NCI-H446 (cell line): ENCODE measurements at regions not wholly inside any gene's neighbourhood (a gene's known extent, or its start where the extent isn't known, plus 50 kb on each side); places are given as distances from the start of the nearest gene placed in this dataset.
A peak's percentile ranks its signal among the peaks of the same experiment; 100 is the strongest.

ENCODE experiments used
- DNase-seq, 2 experiments: peaks; one replicate each; lab custom pipeline; 2025; lab: John Stamatoyannopoulos, UW

DNA sequence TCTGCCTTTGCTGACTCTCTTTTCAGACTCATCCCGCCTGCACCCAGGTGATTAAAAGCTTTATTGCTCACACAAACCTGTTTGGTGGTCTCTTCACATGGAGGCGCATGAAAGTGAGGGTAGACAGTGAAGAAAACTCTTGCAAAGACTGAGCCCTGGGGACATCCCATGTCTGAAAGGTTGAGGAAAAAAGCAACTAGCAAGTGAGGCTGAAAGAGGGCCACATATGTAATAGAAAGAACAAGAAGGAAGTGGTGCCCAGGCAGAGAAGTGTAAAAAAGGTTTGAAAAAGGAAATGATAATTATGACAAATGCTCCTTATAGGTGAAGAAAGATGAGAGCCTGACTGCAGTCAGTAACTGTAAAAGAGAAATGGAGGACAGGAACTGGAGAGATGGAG is 115.9 kb upstream of the NEK7 start:
- no peak for DNase-seq

GRCh38 chr1:198042168-198042567 is 114.6 kb upstream of the NEK7 start:
- DNase-seq: no peak

DNA sequence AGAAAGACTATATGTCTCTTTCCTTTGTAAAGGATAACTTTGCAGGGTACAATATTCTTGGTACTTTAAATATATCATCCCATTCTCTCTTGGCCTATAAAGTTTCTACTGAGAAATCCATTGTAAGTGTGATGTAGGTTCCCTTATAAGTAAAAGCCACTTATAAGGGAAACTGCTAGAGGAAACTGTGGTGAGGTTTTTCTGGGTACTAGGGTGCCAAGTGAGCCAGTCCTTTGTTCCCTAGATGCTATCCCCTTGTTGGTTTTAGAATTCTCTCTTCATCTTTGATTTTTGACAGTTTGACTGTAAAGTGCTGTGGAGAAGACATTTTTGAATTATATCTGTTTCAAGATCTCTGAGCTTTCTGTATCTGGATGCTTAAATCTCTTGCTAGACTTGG is 108.9 kb upstream of the NEK7 start:
- DNase-seq: no peak

- no peak for DNase-seq
Measured at GRCh38 chr1:198054510-198054909, 102.3 kb upstream of the NEK7 start.

DNA sequence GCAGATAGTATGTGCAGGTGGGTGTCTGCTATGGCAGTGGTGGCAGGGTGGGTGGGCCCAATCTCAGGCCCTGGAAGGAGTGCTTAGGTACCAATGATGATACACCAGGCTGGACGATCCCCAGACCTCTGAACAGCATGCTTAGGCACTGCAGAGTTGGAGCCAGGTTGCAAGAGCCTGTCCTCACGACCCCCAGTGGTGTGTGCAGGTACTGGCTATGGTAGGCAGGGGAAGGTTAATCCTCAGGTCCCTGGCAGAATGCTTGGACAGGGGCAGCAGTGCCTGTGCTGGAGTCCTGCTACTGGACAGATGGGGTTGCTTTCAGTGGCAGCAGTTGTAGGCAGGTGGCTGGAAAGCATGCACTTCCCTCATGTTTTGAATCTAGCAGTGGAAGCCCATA is 100.5 kb upstream of the NEK7 start:
- no peak for DNase-seq

GRCh38 chr1:198064181-198064580 is 92.6 kb upstream of the NEK7 start:
- no peak for DNase-seq

GRCh38 chr1:198068285-198068684 is 88.5 kb upstream of the NEK7 start:
- no peak for DNase-seq

- peak in 1 of 2 experiments; percentile 20 for DNase-seq
Measured at GRCh38 chr1:198072177-198072576, 84.6 kb upstream of the NEK7 start.

DNA sequence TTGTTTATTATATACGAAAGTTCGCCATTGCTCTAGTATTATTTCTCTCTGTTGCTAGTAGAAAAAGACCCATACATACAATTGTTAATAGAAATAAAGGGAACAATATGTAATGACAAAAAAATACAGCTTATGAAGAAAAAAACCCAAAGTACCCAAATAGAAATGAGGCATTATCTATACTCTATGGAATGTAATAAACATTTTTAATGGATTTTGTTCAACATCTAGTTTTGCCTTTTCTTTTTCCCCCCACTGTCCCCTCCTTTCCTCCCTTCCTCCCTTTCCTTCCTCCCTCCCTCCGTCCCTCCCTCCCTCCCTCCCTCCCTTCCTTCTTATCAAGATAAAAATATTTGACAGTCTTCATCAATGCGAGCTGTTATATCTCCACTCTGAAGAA is 81.5 kb upstream of the NEK7 start:
- no peak for DNase-seq

GRCh38 chr1:198079432-198079951 is 77.3 kb upstream of the NEK7 start:
- DNase-seq: no peak

GRCh38 chr1:198082576-198082975 is 74.2 kb upstream of the NEK7 start:
- DNase-seq: peak in 1 of 2 experiments; percentile 22

DNA sequence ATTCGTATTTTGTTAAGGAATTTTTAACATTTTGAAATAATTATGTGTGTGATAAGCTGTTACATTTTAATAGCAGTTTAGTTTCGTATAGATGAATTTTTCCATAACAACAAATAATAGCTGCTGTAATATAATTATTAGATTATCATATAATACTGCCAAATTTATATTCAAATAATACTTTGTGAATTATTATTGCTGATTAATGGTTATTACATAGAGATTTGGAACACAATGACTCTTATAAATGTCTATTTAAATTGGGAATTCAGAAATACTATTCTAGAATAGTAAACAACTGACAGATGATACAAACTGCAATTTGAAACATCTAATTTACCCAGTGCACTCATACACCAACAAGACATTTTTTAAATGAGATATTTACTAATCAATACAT is 73.2 kb upstream of the NEK7 start:
- DNase-seq: no peak

DNA sequence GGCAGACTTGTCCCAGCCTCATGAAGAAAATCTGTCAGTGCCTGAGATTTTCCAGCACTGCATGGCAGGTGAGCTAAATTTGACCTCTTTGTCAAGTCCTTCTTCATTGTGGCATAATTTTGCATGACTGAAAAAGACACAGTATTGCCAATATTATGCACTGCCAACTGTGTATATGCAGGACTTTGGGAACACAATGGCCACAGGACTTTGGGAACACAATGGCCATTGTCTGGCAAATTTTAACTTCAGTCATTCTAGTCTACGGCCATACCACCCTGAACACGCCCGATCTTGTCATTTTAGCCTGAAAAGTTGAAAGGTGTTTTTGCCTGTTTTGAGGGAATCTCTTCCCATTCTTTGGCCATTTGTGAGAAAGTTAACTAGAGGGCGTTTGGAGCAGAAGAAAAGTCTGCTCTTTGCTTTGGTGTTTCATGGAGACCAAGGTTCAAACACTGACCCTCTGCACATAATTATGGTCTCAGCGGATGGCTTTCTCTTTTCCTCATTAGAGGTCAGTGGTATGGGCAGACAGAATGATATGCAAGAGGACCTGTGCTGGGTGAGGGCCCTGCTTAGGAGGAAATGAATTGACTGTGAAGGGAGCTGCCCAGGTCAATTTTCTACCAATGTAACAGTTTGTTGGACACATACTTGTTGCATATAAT is 72.4 kb upstream of the NEK7 start:
- no peak for DNase-seq

- DNase-seq: no peak
Measured at GRCh38 chr1:198086051-198086745, 70.6 kb upstream of the NEK7 start.

GRCh38 chr1:198087831-198088230 is 69.0 kb upstream of the NEK7 start:
- no peak for DNase-seq

DNA sequence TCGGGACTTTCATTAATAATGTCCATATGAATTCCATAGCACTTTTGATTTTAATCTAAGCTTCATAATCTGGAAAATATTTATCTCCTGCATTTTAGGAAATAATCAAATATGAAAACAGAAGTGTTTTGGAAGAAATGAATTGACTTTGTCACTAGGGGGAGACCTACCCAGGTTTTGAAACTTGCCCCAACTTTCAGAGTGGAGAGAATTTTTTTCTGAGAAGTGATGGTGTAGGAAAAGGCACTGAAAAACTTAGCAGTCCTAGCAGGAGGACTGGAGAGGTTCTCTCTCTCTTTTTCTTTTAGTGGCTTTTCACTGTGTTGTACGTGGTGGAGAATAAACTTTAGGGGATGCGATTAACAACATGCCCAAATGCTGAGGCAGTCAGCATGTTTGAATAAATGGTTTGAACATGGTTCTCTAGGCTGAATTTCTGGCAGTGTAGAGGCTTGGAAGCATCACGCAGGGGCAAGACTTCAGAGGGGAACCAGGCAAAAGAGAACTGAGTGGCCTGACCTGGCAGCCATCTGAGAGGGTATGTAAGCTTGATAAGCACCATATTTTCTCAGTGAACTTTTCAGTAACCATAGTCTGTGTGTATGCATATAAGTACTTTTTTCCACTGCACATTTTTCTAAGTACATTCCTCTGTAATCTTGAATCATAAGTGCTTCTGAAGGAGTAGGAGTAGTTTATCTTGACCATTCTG is 68.3 kb upstream of the NEK7 start:
- DNase-seq: peak; percentile 21 to 62

- DNase-seq: no peak
Measured at GRCh38 chr1:198096390-198096789, 60.4 kb upstream of the NEK7 start.

GRCh38 chr1:198099755-198100154 is 57.0 kb upstream of the NEK7 start:
- no peak for DNase-seq

GRCh38 chr1:198101716-198102453 is 54.9 kb upstream of the NEK7 start:
- no peak for DNase-seq

DNA sequence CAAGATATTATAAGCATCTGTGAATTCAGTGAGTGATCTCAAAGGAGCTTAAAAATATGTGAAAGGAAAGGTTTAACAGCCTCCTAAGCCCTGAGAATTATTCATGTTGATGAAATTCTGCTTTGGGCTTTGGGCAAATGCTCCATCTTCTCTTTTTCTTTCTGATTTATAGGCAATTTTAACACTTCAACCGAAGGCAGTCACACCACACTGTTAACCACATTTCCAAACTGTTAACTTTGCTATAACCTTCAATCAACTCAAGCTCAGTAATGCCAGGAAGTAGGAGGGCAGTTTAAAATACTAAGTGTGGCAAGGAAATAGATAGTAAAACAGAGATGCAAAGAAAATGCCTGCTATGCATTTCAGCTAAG is 54.4 kb upstream of the NEK7 start:
- no peak for DNase-seq

GRCh38 chr1:198105185-198105584 is 51.6 kb upstream of the NEK7 start:
- DNase-seq: no peak

DNA sequence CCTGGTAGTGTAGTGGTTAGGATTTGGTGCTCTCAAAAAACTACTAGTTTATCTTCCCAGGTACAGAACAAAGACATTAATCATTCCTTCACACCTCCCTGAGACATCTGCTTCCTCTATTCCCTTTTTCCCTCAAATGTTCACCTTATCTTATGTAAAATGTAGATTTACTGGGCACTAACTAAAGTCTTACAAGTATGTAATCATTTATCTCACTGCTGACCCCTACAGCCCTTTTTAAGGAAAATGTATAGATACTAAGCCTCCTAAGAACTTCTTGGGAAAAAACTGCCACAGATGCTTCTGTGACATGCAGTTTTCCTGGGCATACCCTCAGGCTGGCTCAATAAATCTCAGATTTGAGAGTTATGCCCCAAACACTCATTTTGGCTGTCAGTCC is 50.8 kb upstream of the NEK7 start:
- DNase-seq: no peak
